ENCODE measurements at regions not wholly inside any gene's neighbourhood (a gene's known extent, or its start where the extent isn't known, plus 50 kb on each side); places are given as distances from the start of the nearest gene placed in this dataset.
"Not testable (repeated sequence)": the region's sequence is repeated elsewhere in the genome, so short reads cannot be mapped to it uniquely, and the experiment has no call there.

GRCh38 chr3:160047876-160048275, 59.2 kb downstream of the IL12A start:
- H3K27me3 ChIP-seq: no peaks in the 10 kb centered on the region

GRCh38 chr3:160049038-160049437, 60.4 kb downstream of the IL12A start:
- no peak for ATAC-seq (ENCODE audit: low FRiP score in 2 of 2)
- 78 to 79% methylated on average over 2 of the region's 2 CpGs for WGBS, 2 donors
- H3K4me1 ChIP-seq: peaks cover 0 to 4% (median 0%) of the 10 kb centered on the region in 4 donors
- no peak for DNase-seq
- no peaks in the 10 kb centered on the region for H3K9me3 ChIP-seq
- TF ChIP-seq POLR2A (IDR thresholded peaks at IDR 0.05) (no peak), EP300 (IDR thresholded peaks at IDR 0.05) (no peak)
- H3K36me3 ChIP-seq: no peaks in the 10 kb centered on the region
- H3K27me3 ChIP-seq: no peaks in the 10 kb centered on the region
- no peak overlapping the region for H3K27ac ChIP-seq
- no peak overlapping the region for H3K4me3 ChIP-seq

More at GRCh38 chr3:160047876-160048275, 59.2 kb downstream of the IL12A start:
- Histone ChIP-seq H3K36me3 (no peaks in the 10 kb centered on the region), H3K4me1 (peaks cover 0 to 4% (median 0%) of the 10 kb centered on the region in 4 donors), H3K9me3 (peaks cover 0 to 1% (median under 1%) of the 10 kb centered on the region in 4 donors), H3K4me3 (no peak overlapping the region), H3K27ac (no peak overlapping the region)
- no peak for TF ChIP-seq POLR2AphosphoS5 (IDR thresholded peaks at IDR 0.05)
- no peak for TF ChIP-seq EP300 (IDR thresholded peaks at IDR 0.05)
- no peak for TF ChIP-seq CTCF (IDR thresholded peaks at IDR 0.05)
- no peak for TF ChIP-seq POLR2A (IDR thresholded peaks at IDR 0.05)
- DNase-seq: no peak
- ATAC-seq (ENCODE audit: low FRiP score in 2 of 2): no peak
- WGBS, 2 donors: 58 to 88% methylated on average over 5 of the region's 5 CpGs

- TF ChIP-seq POLR2A (IDR thresholded peaks at IDR 0.05) (no peak), EP300 (IDR thresholded peaks at IDR 0.05) (no peak)
- WGBS, 2 donors: 70 to 72% methylated on average over 2 of the region's 2 CpGs
- H3K27ac ChIP-seq: no peak overlapping the region
Measured at GRCh38 chr3:160049565-160049964, 60.9 kb downstream of the IL12A start.

GRCh38 chr3:160049988-160050387, 61.4 kb downstream of the IL12A start:
- ATAC-seq (ENCODE audit: low FRiP score in 2 of 2): no peak
- 69 to 84% methylated on average over 5 of the region's 5 CpGs for WGBS, 2 donors
- no peak overlapping the region for H3K4me3 ChIP-seq
- DNase-seq: no peak
- H3K9me3 ChIP-seq: no peaks in the 10 kb centered on the region
- TF ChIP-seq POLR2AphosphoS5 (IDR thresholded peaks at IDR 0.05): no peak
- TF ChIP-seq CTCF (IDR thresholded peaks at IDR 0.05): no peak
- TF ChIP-seq EP300 (IDR thresholded peaks at IDR 0.05): no peak
- TF ChIP-seq POLR2A (IDR thresholded peaks at IDR 0.05): no peak
- peaks cover 0 to 4% (median 0%) of the 10 kb centered on the region in 4 donors for H3K4me1 ChIP-seq
- H3K27ac ChIP-seq: no peak overlapping the region
- no peaks in the 10 kb centered on the region for H3K36me3 ChIP-seq
- H3K27me3 ChIP-seq: no peaks in the 10 kb centered on the region

More at GRCh38 chr3:160049565-160049964, 60.9 kb downstream of the IL12A start:
- H3K4me1 ChIP-seq: peaks cover 0 to 4% (median 0%) of the 10 kb centered on the region in 4 donors
- no peak for DNase-seq
- no peaks in the 10 kb centered on the region for H3K36me3 ChIP-seq
- H3K4me3 ChIP-seq: no peak overlapping the region
- no peak for ATAC-seq (ENCODE audit: low FRiP score in 2 of 2)
- H3K27me3 ChIP-seq: no peaks in the 10 kb centered on the region
- H3K9me3 ChIP-seq: no peaks in the 10 kb centered on the region

GRCh38 chr3:160052385-160053047, 63.9 kb downstream of the IL12A start:
- WGBS, 2 donors: 71 to 74% methylated on average over 7 of the region's 7 CpGs
- Histone ChIP-seq H3K27ac (no peak overlapping the region), H3K9me3 (no peaks in the 10 kb centered on the region), H3K27me3 (no peaks in the 10 kb centered on the region), H3K4me3 (no peak overlapping the region), H3K4me1 (peaks cover 0 to 4% (median 0%) of the 10 kb centered on the region in 4 donors), H3K36me3 (no peaks in the 10 kb centered on the region)
- TF ChIP-seq POLR2A (IDR thresholded peaks at IDR 0.05): no peak
- TF ChIP-seq POLR2AphosphoS5 (IDR thresholded peaks at IDR 0.05): no peak
- no peak for TF ChIP-seq EP300 (IDR thresholded peaks at IDR 0.05)
- no peak for TF ChIP-seq CTCF (IDR thresholded peaks at IDR 0.05)
- ATAC-seq (ENCODE audit: low FRiP score in 2 of 2) (no peak), DNase-seq (no peak)

- H3K36me3 ChIP-seq: no peaks in the 10 kb centered on the region
- H3K4me1 ChIP-seq: peaks cover 0 to 4% (median 0%) of the 10 kb centered on the region in 4 donors
- no peak overlapping the region for H3K27ac ChIP-seq
- no peaks in the 10 kb centered on the region for H3K27me3 ChIP-seq
- ATAC-seq (ENCODE audit: low FRiP score in 2 of 2): no peak
- H3K4me3 ChIP-seq: no peak overlapping the region
- no peaks in the 10 kb centered on the region for H3K9me3 ChIP-seq
- TF ChIP-seq POLR2AphosphoS5 (IDR thresholded peaks at IDR 0.05): no peak
- TF ChIP-seq EP300 (IDR thresholded peaks at IDR 0.05): no peak
- no peak for TF ChIP-seq CTCF (IDR thresholded peaks at IDR 0.05)
- TF ChIP-seq POLR2A (IDR thresholded peaks at IDR 0.05): no peak
- DNase-seq: no peak
- 69 to 75% methylated on average over 4 of the region's 4 CpGs for WGBS, 2 donors
Measured at GRCh38 chr3:160053048-160053391, 64.4 kb downstream of the IL12A start.

- DNase-seq; H3K4me1 ChIP-seq; H3K4me3 ChIP-seq; H3K9me3 ChIP-seq; H3K27ac ChIP-seq; H3K27me3 ChIP-seq; ATAC-seq (ENCODE audit: low FRiP score in 2 of 2); H3K36me3 ChIP-seq: not testable (repeated sequence)
- 75 to 83% methylated on average over 4 of the region's 4 CpGs for WGBS, 2 donors
Measured at GRCh38 chr3:160054862-160055261, 66.2 kb downstream of the IL12A start.
